GM12878 (cell line): ENCODE measurements at regions not wholly inside any gene's neighbourhood (a gene's known extent, or its start where the extent isn't known, plus 50 kb on each side); places are given as distances from the start of the nearest gene placed in this dataset.

Source experiments
- ATAC-seq: fragments of 200-7000 bp; cut with Tn5 transposase; 3 replicates; pipeline ENCODE4 v1.9.1; 2020; ENCODE audit warnings: mild to moderate bottlenecking, moderate library complexity
- BruUV-seq: library from RNA; stranded (reverse); fragments of 400-500 nt; replicated peaks from 2 replicates; lab custom pipeline; 2021; lab: Mats Ljungman, UMichigan
- CTCF ChIA-PET: fragments of 300-600 bp; sonication (Branson Sonifier 250); formaldehyde crosslinking; extraction: SDS; loops from one replicate; lab custom pipeline; 2021; ENCODE audit warnings: inconsistent platforms; lab: Yijun Ruan, JAX
- POLR2A ChIA-PET: fragments of 350-600 bp; formaldehyde crosslinking; extraction: SDS; loops from one replicate; lab custom pipeline; 2021; ENCODE audit warnings: inconsistent platforms; lab: Charles Lee
- RAD21 ChIA-PET: fragments of 300-600 bp; sonication (Branson Sonifier 250); formaldehyde crosslinking; loops from one replicate; lab custom pipeline; 2023; ENCODE audit warnings: antibody characterized with exemption; ENCODE audit not compliant: unreplicated experiment; lab: Charles Lee
- SMC1A ChIA-PET: fragments of 300-600 bp; sonication (Branson Sonifier 250); formaldehyde crosslinking; loops from one replicate; lab custom pipeline; 2023; ENCODE audit not compliant: unreplicated experiment, uncharacterized antibody; lab: Charles Lee
- DNase-seq: peaks from one replicate; pipeline ENCODE4 v3.0.0-alpha.2; 2011; ENCODE audit warnings: low read depth, low spot score
- FAIRE-seq: peaks from 3 replicates; lab custom pipeline; 2011; peaks lifted over from hg19 to GRCh38; lab: Jason Lieb, UNC
- H2AFZ ChIP-seq: 2 replicates; pipeline ENCODE4 v1.6.0; 2011; ENCODE audit warnings: low read depth, low read length, control low read depth; ENCODE audit not compliant: control insufficient read depth
- H3K27ac ChIP-seq: 2 replicates; pipeline ENCODE4 v1.5.1; 2011; ENCODE audit warnings: control low read depth; ENCODE audit not compliant: control insufficient read depth, insufficient read depth
- H3K27me3 ChIP-seq, 2 experiments: replicated peaks in 1 of 2; 2 replicates each; pipeline versions ENCODE4 v1.6.0 to v1.6.1; 2011; ENCODE audit warnings: low read length in 1 of 2; ENCODE audit not compliant: control insufficient read depth in 2 of 2, insufficient read depth in 2 of 2
- H3K36me3 ChIP-seq, 2 experiments: 2 replicates each; pipeline ENCODE4 v1.5.1; 2011; ENCODE audit warnings: low read length in 1 of 2; ENCODE audit not compliant: control insufficient read depth in 2 of 2, insufficient read depth in 2 of 2
- H3K4me1 ChIP-seq: 2 replicates; pipeline ENCODE4 v1.6.1; 2011; ENCODE audit warnings: mild to moderate bottlenecking, low read length, moderate library complexity, mixed read lengths; ENCODE audit not compliant: control insufficient read depth, insufficient read depth
- H3K4me2 ChIP-seq: 2 replicates; pipeline ENCODE4 v1.6.0; 2011; ENCODE audit warnings: control low read depth; ENCODE audit not compliant: control insufficient read depth, insufficient read depth
- H3K4me3 ChIP-seq: fragments of 200-600 bp; sonication (generic); 2 replicates; pipeline ENCODE4 v1.5.1; 2016
- H3K79me2 ChIP-seq: 2 replicates; pipeline ENCODE4 v1.6.0; 2011; ENCODE audit warnings: low read length; ENCODE audit not compliant: control insufficient read depth, insufficient read depth
- H3K9ac ChIP-seq: 2 replicates; pipeline ENCODE4 v1.8.0; 2011; ENCODE audit warnings: low read length, control low read depth, mixed read lengths; ENCODE audit not compliant: control insufficient read depth, insufficient read depth
- H3K9me3 ChIP-seq: replicated peaks from 3 replicates; pipeline ENCODE4 v1.5.1; 2011; ENCODE audit warnings: mild to moderate bottlenecking, low read length; ENCODE audit not compliant: control insufficient read depth, insufficient read depth
- H4K20me1 ChIP-seq: 2 replicates; pipeline ENCODE4 v1.6.0; 2011; ENCODE audit not compliant: control insufficient read depth, insufficient read depth
- CEBPB ChIP-seq, 2 experiments: fragments of 150-350 bp in 1 of 2; IDR thresholded peaks; 2 replicates each; pipeline ENCODE4 v1.6.1; 2012 to 2014; ENCODE audit warnings: low read depth in 2 of 2, low read length in 2 of 2, borderline replicate concordance in 1 of 2, inconsistent platforms in 1 of 2
- CHD4 ChIP-seq: fragments of 200-600 bp; sonication (generic); IDR thresholded peaks from 2 replicates; pipeline ENCODE4 v1.6.1; 2016; ENCODE audit warnings: mild to moderate bottlenecking
- EZH2 ChIP-seq: IDR thresholded peaks from 2 replicates; pipeline ENCODE4 v1.6.1; 2012; ENCODE audit warnings: low read depth, mild to moderate bottlenecking, control low read depth, inconsistent platforms, low read length, borderline replicate concordance; ENCODE audit not compliant: control insufficient read depth
- NR2F1 ChIP-seq: fragments of 450-650 bp; conservative IDR thresholded peaks from 2 replicates; pipeline ENCODE4 v1.6.1; 2017; ENCODE audit warnings: mild to moderate bottlenecking
- POU2F2 ChIP-seq: IDR thresholded peaks from 3 replicates; pipeline ENCODE4 v1.6.1; 2011; ENCODE audit warnings: low read depth, mild to moderate bottlenecking, low read length, borderline replicate concordance
- SPI1 ChIP-seq: IDR thresholded peaks from 2 replicates; pipeline ENCODE4 v1.6.1; 2011; ENCODE audit warnings: low read depth, mild to moderate bottlenecking, low read length, moderate library complexity, borderline replicate concordance; ENCODE audit not compliant: insufficient read depth
- SUZ12 ChIP-seq: fragments of 200-600 bp; sonication (generic); IDR thresholded peaks from one replicate; pipeline ENCODE4 v1.6.1; 2018; ENCODE audit warnings: antibody characterized with exemption, mild to moderate bottlenecking; ENCODE audit not compliant: unreplicated experiment
- TAF1 ChIP-seq: IDR thresholded peaks from 2 replicates; pipeline ENCODE4 v1.6.1; 2011; ENCODE audit warnings: mild to moderate bottlenecking, low read depth, low read length, borderline replicate concordance
- TCF7 ChIP-seq: IDR thresholded peaks from 2 replicates; pipeline ENCODE4 v1.6.1; 2014; ENCODE audit warnings: antibody characterized with exemption, borderline replicate concordance
- WGBS: methylation state at CpG from one replicate; pipeline ENCODE4 v1.1.6; 2016; ENCODE audit warnings: low lambda C conversion rate; ENCODE audit not compliant: insufficient replicate concordance, insufficient coverage; ENCODE audit errors: missing lambda C conversion rate; 5-methylcytosine and 5-hydroxymethylcytosine counted together
- in situ Hi-C: fragments of 300-500 bp; cut with MboI; formaldehyde crosslinking; loops from 9 replicates; pipeline ENCODE4 v1.14.3; 2018; ENCODE audit warnings: mixed read lengths
- intact Hi-C: fragments of 100-400 bp; cut with micrococcal nuclease; formaldehyde crosslinking; loops from one replicate; pipeline ENCODE4 v1.14.2; 2022; ENCODE audit not compliant: unreplicated experiment
- TF ChIP-seq, protein P1 (sequence below): fragments of 450-650 bp; IDR thresholded peaks from 2 replicates; pipeline ENCODE4 v1.6.1; 2017; ENCODE audit warnings: mild to moderate bottlenecking, moderate library complexity
- TF ChIP-seq, protein P2 (sequence below): IDR thresholded peaks from 2 replicates; pipeline ENCODE4 v1.6.1; 2011; ENCODE audit warnings: mild to moderate bottlenecking, low read depth, low read length, moderate library complexity; ENCODE audit not compliant: insufficient replicate concordance
- TF ChIP-seq, protein P3 (sequence below): IDR thresholded peaks from 2 replicates; pipeline ENCODE4 v1.6.1; 2012; ENCODE audit warnings: mild to moderate bottlenecking, low read depth, low read length
- TF ChIP-seq, protein P4 (sequence below): fragments of 450-650 bp; IDR thresholded peaks from 2 replicates; pipeline ENCODE4 v1.6.1; 2017; ENCODE audit warnings: antibody characterized with exemption, mild to moderate bottlenecking, moderate library complexity

DNA sequence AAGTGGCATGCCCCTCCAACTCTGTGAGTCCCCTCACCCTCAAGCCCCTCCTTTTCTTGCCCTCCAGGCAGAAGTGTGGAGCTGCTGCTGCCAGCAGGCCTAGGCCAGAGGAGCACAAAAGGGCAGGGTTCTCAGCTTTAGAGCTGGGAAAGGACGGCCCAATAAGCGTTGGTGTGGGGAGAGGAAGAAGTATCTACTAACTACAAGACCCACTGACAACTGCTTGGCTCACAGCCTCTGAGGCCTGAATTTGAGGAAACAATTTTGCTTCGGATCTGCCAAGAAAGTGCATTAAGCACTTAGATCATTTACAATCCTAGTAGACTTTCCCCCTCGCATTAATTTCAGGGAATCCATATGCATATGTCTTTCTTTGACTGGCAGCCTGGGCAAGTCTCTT, 179.4 kb downstream of the SNX18 start:
- in situ Hi-C loops (no loop called here), intact Hi-C loops (no loop called here)
- no TSS peak for BruUV-seq
- ChIA-PET RAD21 (no interaction called here), POLR2A (no interaction called here), SMC1A (no interaction called here), CTCF (no interaction called here)
- H3K27ac ChIP-seq, result no peak overlapping the region
- H3K4me2 ChIP-seq, result no peak overlapping the region
- H3K9ac ChIP-seq, result no peak overlapping the region
- DNase-seq (no peak), ATAC-seq (no peak), FAIRE-seq (no peak)
- H3K4me1 ChIP-seq, result peaks cover 5% of the 10 kb centered on the region
- H3K4me3 ChIP-seq, result no peak overlapping the region
- 42% methylated on average over 4 of the region's 4 CpGs for WGBS
- no peaks in the 10 kb centered on the region for H4K20me1 ChIP-seq
- H2AFZ ChIP-seq, result no peak overlapping the region
- no peaks in the 10 kb centered on the region for H3K36me3 ChIP-seq
- H3K79me2 ChIP-seq, result no peaks in the 10 kb centered on the region
- no peaks in the 10 kb centered on the region; the same call in 2 of the 3 replicates for H3K9me3 ChIP-seq
- peaks cover 0 to 3% of the 10 kb centered on the region in 2 experiments; a peak in 1 of 4 replicates for H3K27me3 ChIP-seq
- TF ChIP-seq TAF1 (no peak), SPI1 (no peak), EZH2 (no peak), TCF7 (no peak), CHD4 (no peak), NR2F1 (no peak), SUZ12 (no peak), POU2F2 (no peak), CEBPB (IDR thresholded peaks at IDR 0.05; ENCODE audit: borderline replicate concordance in 1 of 2, low read depth in 2 of 2, low read length in 2 of 2) (no peak)
- TF ChIP-seq, protein P1, sequence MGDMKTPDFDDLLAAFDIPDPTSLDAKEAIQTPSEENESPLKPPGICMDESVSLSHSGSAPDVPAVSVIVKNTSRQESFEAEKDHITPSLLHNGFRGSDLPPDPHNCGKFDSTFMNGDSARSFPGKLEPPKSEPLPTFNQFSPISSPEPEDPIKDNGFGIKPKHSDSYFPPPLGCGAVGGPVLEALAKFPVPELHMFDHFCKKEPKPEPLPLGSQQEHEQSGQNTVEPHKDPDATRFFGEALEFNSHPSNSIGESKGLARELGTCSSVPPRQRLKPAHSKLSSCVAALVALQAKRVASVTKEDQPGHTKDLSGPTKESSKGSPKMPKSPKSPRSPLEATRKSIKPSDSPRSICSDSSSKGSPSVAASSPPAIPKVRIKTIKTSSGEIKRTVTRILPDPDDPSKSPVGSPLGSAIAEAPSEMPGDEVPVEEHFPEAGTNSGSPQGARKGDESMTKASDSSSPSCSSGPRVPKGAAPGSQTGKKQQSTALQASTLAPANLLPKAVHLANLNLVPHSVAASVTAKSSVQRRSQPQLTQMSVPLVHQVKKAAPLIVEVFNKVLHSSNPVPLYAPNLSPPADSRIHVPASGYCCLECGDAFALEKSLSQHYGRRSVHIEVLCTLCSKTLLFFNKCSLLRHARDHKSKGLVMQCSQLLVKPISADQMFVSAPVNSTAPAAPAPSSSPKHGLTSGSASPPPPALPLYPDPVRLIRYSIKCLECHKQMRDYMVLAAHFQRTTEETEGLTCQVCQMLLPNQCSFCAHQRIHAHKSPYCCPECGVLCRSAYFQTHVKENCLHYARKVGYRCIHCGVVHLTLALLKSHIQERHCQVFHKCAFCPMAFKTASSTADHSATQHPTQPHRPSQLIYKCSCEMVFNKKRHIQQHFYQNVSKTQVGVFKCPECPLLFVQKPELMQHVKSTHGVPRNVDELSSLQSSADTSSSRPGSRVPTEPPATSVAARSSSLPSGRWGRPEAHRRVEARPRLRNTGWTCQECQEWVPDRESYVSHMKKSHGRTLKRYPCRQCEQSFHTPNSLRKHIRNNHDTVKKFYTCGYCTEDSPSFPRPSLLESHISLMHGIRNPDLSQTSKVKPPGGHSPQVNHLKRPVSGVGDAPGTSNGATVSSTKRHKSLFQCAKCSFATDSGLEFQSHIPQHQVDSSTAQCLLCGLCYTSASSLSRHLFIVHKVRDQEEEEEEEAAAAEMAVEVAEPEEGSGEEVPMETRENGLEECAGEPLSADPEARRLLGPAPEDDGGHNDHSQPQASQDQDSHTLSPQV, result no peak
- TF ChIP-seq, protein P2, sequence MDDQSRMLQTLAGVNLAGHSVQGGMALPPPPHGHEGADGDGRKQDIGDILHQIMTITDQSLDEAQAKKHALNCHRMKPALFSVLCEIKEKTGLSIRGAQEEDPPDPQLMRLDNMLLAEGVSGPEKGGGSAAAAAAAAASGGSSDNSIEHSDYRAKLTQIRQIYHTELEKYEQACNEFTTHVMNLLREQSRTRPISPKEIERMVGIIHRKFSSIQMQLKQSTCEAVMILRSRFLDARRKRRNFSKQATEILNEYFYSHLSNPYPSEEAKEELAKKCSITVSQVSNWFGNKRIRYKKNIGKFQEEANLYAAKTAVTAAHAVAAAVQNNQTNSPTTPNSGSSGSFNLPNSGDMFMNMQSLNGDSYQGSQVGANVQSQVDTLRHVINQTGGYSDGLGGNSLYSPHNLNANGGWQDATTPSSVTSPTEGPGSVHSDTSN, result no peak
- TF ChIP-seq, protein P3, sequence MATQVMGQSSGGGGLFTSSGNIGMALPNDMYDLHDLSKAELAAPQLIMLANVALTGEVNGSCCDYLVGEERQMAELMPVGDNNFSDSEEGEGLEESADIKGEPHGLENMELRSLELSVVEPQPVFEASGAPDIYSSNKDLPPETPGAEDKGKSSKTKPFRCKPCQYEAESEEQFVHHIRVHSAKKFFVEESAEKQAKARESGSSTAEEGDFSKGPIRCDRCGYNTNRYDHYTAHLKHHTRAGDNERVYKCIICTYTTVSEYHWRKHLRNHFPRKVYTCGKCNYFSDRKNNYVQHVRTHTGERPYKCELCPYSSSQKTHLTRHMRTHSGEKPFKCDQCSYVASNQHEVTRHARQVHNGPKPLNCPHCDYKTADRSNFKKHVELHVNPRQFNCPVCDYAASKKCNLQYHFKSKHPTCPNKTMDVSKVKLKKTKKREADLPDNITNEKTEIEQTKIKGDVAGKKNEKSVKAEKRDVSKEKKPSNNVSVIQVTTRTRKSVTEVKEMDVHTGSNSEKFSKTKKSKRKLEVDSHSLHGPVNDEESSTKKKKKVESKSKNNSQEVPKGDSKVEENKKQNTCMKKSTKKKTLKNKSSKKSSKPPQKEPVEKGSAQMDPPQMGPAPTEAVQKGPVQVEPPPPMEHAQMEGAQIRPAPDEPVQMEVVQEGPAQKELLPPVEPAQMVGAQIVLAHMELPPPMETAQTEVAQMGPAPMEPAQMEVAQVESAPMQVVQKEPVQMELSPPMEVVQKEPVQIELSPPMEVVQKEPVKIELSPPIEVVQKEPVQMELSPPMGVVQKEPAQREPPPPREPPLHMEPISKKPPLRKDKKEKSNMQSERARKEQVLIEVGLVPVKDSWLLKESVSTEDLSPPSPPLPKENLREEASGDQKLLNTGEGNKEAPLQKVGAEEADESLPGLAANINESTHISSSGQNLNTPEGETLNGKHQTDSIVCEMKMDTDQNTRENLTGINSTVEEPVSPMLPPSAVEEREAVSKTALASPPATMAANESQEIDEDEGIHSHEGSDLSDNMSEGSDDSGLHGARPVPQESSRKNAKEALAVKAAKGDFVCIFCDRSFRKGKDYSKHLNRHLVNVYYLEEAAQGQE, result no peak
- TF ChIP-seq, protein P4, sequence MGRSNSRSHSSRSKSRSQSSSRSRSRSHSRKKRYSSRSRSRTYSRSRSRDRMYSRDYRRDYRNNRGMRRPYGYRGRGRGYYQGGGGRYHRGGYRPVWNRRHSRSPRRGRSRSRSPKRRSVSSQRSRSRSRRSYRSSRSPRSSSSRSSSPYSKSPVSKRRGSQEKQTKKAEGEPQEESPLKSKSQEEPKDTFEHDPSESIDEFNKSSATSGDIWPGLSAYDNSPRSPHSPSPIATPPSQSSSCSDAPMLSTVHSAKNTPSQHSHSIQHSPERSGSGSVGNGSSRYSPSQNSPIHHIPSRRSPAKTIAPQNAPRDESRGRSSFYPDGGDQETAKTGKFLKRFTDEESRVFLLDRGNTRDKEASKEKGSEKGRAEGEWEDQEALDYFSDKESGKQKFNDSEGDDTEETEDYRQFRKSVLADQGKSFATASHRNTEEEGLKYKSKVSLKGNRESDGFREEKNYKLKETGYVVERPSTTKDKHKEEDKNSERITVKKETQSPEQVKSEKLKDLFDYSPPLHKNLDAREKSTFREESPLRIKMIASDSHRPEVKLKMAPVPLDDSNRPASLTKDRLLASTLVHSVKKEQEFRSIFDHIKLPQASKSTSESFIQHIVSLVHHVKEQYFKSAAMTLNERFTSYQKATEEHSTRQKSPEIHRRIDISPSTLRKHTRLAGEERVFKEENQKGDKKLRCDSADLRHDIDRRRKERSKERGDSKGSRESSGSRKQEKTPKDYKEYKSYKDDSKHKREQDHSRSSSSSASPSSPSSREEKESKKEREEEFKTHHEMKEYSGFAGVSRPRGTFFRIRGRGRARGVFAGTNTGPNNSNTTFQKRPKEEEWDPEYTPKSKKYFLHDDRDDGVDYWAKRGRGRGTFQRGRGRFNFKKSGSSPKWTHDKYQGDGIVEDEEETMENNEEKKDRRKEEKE, result no peak
